ENCODE measurements at regions not wholly inside any gene's neighbourhood (a gene's known extent, or its start where the extent isn't known, plus 50 kb on each side); places are given as distances from the start of the nearest gene placed in this dataset.
"Not testable (repeated sequence)": the region's sequence is repeated elsewhere in the genome, so short reads cannot be mapped to it uniquely, and the experiment has no call there.

- DNase-seq (ENCODE audit: low spot score) = no peak
Observed at GRCh38 chr2:167748536-167748935, 498.9 kb downstream of the STK39 start.

- DNase-seq (ENCODE audit: low spot score) = no peak
Observed at GRCh38 chr2:167745667-167746066, 501.7 kb downstream of the STK39 start.

GRCh38 chr2:167739921-167740320 is 507.5 kb downstream of the STK39 start:
- DNase-seq (ENCODE audit: low spot score) = not testable (repeated sequence)

GRCh38 chr2:167733747-167734146 is 513.6 kb downstream of the STK39 start:
- DNase-seq (ENCODE audit: low spot score) = no peak

- DNase-seq (ENCODE audit: low spot score) = no peak
Observed at GRCh38 chr2:167732326-167732725, 515.1 kb downstream of the STK39 start.

- DNase-seq (ENCODE audit: low spot score) = no peak
Observed at GRCh38 chr2:167729911-167730310, 517.5 kb downstream of the STK39 start.

GRCh38 chr2:167726788-167727187 is 520.6 kb downstream of the STK39 start:
- no peak for DNase-seq (ENCODE audit: low spot score)

- no peak for DNase-seq (ENCODE audit: low spot score)
Observed at GRCh38 chr2:167721593-167721992, 525.8 kb downstream of the STK39 start.

GRCh38 chr2:167719410-167719809 is 528.0 kb downstream of the STK39 start:
- DNase-seq (ENCODE audit: low spot score) = no peak

GRCh38 chr2:167718560-167718959 is 528.8 kb downstream of the STK39 start:
- DNase-seq (ENCODE audit: low spot score) = no peak

GRCh38 chr2:167715932-167716331 is 531.5 kb downstream of the STK39 start:
- DNase-seq (ENCODE audit: low spot score) = no peak

GRCh38 chr2:167715498-167715897 is 531.9 kb downstream of the STK39 start:
- DNase-seq (ENCODE audit: low spot score) = not testable (repeated sequence)

GRCh38 chr2:167712275-167712674 is 535.1 kb downstream of the STK39 start:
- DNase-seq (ENCODE audit: low spot score) = no peak

GRCh38 chr2:167708998-167709397 is 538.4 kb downstream of the STK39 start:
- DNase-seq (ENCODE audit: low spot score) = no peak

- no peak for DNase-seq (ENCODE audit: low spot score)
Observed at GRCh38 chr2:167706800-167707199, 540.6 kb downstream of the STK39 start.

GRCh38 chr2:167703441-167703840 is 544.0 kb downstream of the STK39 start:
- no peak for DNase-seq (ENCODE audit: low spot score)

- no peak for DNase-seq (ENCODE audit: low spot score)
Observed at GRCh38 chr2:167702227-167702626, 545.2 kb downstream of the STK39 start.

GRCh38 chr2:167701651-167702050 is 545.7 kb downstream of the STK39 start:
- no peak for DNase-seq (ENCODE audit: low spot score)

- no peak for DNase-seq (ENCODE audit: low spot score)
Observed at GRCh38 chr2:167697948-167698347, 549.4 kb downstream of the STK39 start.

- no peak for DNase-seq (ENCODE audit: low spot score)
Observed at GRCh38 chr2:167697194-167697593, 550.2 kb downstream of the STK39 start.

- no peak for DNase-seq (ENCODE audit: low spot score)
Observed at GRCh38 chr2:167692936-167693335, 554.5 kb downstream of the STK39 start.

GRCh38 chr2:167692191-167692590 is 555.2 kb downstream of the STK39 start:
- DNase-seq (ENCODE audit: low spot score) = no peak

- DNase-seq (ENCODE audit: low spot score) = no peak
Observed at GRCh38 chr2:167689444-167689843, 558.0 kb downstream of the STK39 start.

GRCh38 chr2:167686691-167687090 is 560.7 kb downstream of the STK39 start:
- DNase-seq (ENCODE audit: low spot score) = no peak

Measured in AG08396 (cell line).